ENCODE measurements at regions not wholly inside any gene's neighbourhood (a gene's known extent, or its start where the extent isn't known, plus 50 kb on each side); places are given as distances from the start of the nearest gene placed in this dataset.

- Histone ChIP-seq H3F3A (ENCODE audit: low read depth) (no peaks in the 10 kb centered on the region), H3K9ac (ENCODE audit: low read depth, low read length, poor library complexity, severe bottlenecking) (no peak overlapping the region), H2AFZ (ENCODE audit: low read length) (no peak overlapping the region), H3K4me2 (ENCODE audit: low read depth, low read length, poor library complexity, severe bottlenecking) (no peak overlapping the region), H3K4me3 (ENCODE audit: low read length, poor library complexity, severe bottlenecking) (no peak overlapping the region), H3K36me3 (ENCODE audit: insufficient read depth, low read length) (no peaks in the 10 kb centered on the region), H3K9me3 (ENCODE audit: insufficient read depth, low read depth, low read length) (no peaks in the 10 kb centered on the region; the same call in 1 of the 2 replicates), H3K27me3 (ENCODE audit: insufficient read depth, low read length, poor library complexity, severe bottlenecking) (no peaks in the 10 kb centered on the region), H3K79me2 (ENCODE audit: insufficient read depth, low read length) (no peaks in the 10 kb centered on the region), H4K20me1 (ENCODE audit: insufficient read depth, low read length, poor library complexity, severe bottlenecking) (no peaks in the 10 kb centered on the region), H3K9me2 (replicated peaks; ENCODE audit: low read depth, low read length) (no peaks in the 10 kb centered on the region), H3K4me1 (ENCODE audit: insufficient read depth, low read length, poor library complexity, severe bottlenecking) (no peaks in the 10 kb centered on the region)
- TF ChIP-seq EZH2phosphoT487 (IDR thresholded peaks at IDR 0.05; ENCODE audit: borderline replicate concordance) (no peak), CTCF (conservative IDR thresholded peaks at IDR 0.05; ENCODE audit: low read length) (peak; percentile 39)
Observed at GRCh38 chr7:47100817-47101435, 481.0 kb downstream of the TNS3 start.

- no peaks in the 10 kb centered on the region for H3K9me2 ChIP-seq (replicated peaks; ENCODE audit: low read depth, low read length)
- no peaks in the 10 kb centered on the region for H3K4me1 ChIP-seq (ENCODE audit: insufficient read depth, low read length, poor library complexity, severe bottlenecking)
- H3K4me2 ChIP-seq (ENCODE audit: low read depth, low read length, poor library complexity, severe bottlenecking), result no peak overlapping the region
- no peak overlapping the region for H3K4me3 ChIP-seq (ENCODE audit: low read length, poor library complexity, severe bottlenecking)
- no peaks in the 10 kb centered on the region; the same call in 1 of the 2 replicates for H3K9me3 ChIP-seq (ENCODE audit: insufficient read depth, low read depth, low read length)
- H3K79me2 ChIP-seq (ENCODE audit: insufficient read depth, low read length), result no peaks in the 10 kb centered on the region
- H2AFZ ChIP-seq (ENCODE audit: low read length), result no peak overlapping the region
- no peaks in the 10 kb centered on the region for H3F3A ChIP-seq (ENCODE audit: low read depth)
- H3K27me3 ChIP-seq (ENCODE audit: insufficient read depth, low read length, poor library complexity, severe bottlenecking), result no peaks in the 10 kb centered on the region
- no peaks in the 10 kb centered on the region for H3K36me3 ChIP-seq (ENCODE audit: insufficient read depth, low read length)
- H4K20me1 ChIP-seq (ENCODE audit: insufficient read depth, low read length, poor library complexity, severe bottlenecking), result no peaks in the 10 kb centered on the region
- H3K9ac ChIP-seq (ENCODE audit: low read depth, low read length, poor library complexity, severe bottlenecking), result no peak overlapping the region
- no peak for TF ChIP-seq CTCF (conservative IDR thresholded peaks at IDR 0.05; ENCODE audit: low read length)
- TF ChIP-seq EZH2phosphoT487 (IDR thresholded peaks at IDR 0.05; ENCODE audit: borderline replicate concordance), result no peak
Observed at GRCh38 chr7:47100148-47100816, 481.6 kb downstream of the TNS3 start.

- no peaks in the 10 kb centered on the region for H3K79me2 ChIP-seq (ENCODE audit: insufficient read depth, low read length)
- H3K36me3 ChIP-seq (ENCODE audit: insufficient read depth, low read length), result no peaks in the 10 kb centered on the region
- no peaks in the 10 kb centered on the region for H3F3A ChIP-seq (ENCODE audit: low read depth)
- H3K9ac ChIP-seq (ENCODE audit: low read depth, low read length, poor library complexity, severe bottlenecking), result no peak overlapping the region
- no peak overlapping the region for H3K4me2 ChIP-seq (ENCODE audit: low read depth, low read length, poor library complexity, severe bottlenecking)
- no peaks in the 10 kb centered on the region for H3K9me2 ChIP-seq (replicated peaks; ENCODE audit: low read depth, low read length)
- no peaks in the 10 kb centered on the region for H3K4me1 ChIP-seq (ENCODE audit: insufficient read depth, low read length, poor library complexity, severe bottlenecking)
- H4K20me1 ChIP-seq (ENCODE audit: insufficient read depth, low read length, poor library complexity, severe bottlenecking), result no peaks in the 10 kb centered on the region
- no peak overlapping the region for H3K4me3 ChIP-seq (ENCODE audit: low read length, poor library complexity, severe bottlenecking)
- no peak for TF ChIP-seq EZH2phosphoT487 (IDR thresholded peaks at IDR 0.05; ENCODE audit: borderline replicate concordance)
- H3K9me3 ChIP-seq (ENCODE audit: insufficient read depth, low read depth, low read length), result no peaks in the 10 kb centered on the region
- no peak overlapping the region for H2AFZ ChIP-seq (ENCODE audit: low read length)
- no peaks in the 10 kb centered on the region for H3K27me3 ChIP-seq (ENCODE audit: insufficient read depth, low read length, poor library complexity, severe bottlenecking)
Observed at GRCh38 chr7:47097431-47097830, 484.5 kb downstream of the TNS3 start.
